HG02759 (cell line): ENCODE measurements at regions not wholly inside any gene's neighbourhood (a gene's known extent, or its start where the extent isn't known, plus 50 kb on each side); places are given as distances from the start of the nearest gene placed in this dataset.

Experiments used
- ATAC-seq: cut with Tn5 transposase; IDR thresholded peaks from one replicate; pipeline ENCODE4 v1.9.1; 2021; ENCODE audit warnings: mild to moderate bottlenecking, moderate library complexity; ENCODE audit not compliant: unreplicated experiment

DNA sequence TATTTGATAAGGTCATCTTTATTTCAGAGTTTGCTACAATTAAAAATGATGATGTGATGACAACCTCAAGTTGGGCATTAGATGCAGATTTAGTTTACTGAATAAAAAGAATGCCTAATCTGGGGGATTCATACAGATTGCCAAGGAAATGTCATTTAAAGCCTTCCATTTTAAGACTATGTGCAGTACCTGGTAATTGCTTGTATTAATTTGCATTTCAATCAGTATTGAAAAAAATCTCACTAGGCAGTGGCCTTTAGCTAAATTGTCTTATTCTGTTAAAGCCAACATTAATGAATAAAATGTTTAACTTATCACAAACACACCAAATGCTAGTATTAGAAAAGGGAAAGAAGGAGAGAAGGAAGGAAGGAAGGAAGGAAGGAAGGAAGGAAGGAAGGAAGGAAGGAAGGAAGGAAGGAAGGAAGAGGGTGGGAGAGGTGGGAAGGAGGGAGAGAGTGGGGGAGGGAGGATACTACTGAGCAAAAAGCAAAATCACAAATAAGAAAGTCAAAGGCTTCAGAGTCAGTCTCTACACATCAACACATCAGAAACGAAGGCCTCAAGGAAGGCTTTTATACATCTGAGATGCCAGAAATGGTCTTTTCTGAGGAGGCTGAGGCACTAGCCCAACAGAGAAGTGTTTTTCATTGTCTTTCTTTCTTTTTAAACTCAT is 271.1 kb upstream of the CLEC14A start:
- no peak for ATAC-seq

DNA sequence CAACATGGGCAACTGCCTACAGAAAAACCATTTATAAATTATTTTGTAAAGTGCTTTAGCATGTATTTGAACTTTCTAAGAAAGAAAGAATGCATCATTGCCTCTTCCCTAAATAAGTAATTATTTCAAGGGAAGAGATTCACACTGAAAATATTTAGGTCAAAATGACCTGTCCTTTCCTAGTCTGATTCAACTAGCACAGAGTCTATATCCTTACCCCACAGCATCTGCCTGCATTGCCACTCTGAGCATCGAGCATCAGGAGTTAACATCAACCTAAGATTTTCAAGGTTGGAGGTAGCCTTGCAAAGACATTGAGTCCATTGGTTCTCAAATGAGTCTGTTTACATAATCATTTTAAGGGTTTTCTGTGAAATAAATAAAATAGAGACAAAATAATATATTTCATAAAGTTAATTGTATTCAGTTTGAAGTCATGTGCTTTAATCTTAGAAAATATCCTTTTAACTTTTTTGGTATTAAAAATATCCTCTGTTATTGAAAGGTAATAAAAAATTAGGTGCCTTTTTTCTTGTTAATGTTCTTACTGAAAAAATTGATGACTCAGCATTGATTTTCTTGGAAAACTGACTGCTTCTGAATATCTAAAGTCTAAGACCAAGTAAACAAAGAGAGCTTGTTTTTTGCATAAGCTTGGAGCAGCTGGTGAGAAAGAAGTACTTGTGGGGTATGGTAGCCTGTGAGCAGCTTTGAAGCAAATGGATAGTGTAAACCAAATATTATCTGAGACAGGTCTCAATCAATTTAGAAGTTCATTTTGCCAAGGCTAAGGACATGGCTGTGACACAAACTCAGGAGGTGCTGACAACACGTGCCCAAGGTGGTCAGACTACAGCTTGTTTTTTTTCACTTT is 269.0 kb upstream of the CLEC14A start:
- ATAC-seq = no peak

DNA sequence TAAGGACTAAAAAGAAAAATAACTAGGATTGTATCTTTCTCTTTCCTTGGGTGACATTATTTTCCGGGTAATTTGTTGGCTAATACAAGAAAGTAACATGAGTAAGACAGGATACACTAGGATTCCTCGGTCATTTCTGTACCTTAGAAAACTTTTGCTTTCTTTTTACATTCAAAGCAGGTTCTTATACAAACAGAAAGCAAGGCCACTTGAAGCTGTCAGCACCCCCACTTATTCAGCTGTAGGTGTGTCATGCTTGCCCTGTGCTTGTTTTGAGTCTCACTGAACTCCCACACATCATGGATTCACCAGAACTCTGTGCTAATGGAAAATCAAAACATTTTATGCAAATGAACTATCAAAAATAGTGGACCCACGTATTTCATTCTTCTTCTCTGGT is 266.8 kb upstream of the CLEC14A start:
- no peak for ATAC-seq

DNA sequence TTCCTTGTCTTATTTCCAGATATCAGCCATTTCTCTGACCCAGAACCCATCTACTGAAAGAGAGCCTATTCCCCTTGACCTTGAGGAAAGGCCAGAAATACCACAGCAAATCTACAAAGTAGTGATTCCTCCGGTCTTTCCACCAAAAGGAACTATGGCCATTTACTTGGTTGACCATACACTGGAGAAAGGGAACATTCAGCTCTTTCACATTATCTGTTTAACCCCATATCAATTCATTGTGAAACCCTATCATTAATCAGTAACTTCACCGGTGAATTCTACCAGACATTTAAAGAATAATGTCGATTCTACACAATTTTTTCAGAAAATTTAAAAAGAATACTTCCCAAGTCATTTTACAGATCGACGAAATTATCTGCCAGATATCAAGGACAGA is 265.7 kb upstream of the CLEC14A start:
- no peak for ATAC-seq

DNA sequence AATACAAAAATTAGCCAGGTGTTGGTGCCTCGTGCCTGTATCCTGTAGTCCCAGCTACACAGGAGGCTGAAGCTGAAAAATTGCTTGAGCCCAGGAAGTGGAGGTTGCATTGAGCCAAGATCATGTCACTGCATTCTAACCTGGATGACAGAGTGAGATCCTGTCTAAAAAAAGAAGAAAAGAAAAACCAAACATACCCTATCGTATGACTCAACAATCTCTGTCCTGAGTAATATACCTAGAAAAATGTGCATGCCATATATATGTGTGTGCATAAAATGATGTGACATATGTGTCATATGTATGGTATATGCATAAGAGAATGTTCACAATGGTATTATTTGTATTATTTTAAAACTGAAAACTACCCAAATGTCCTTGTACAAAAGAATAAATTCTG is 261.5 kb upstream of the CLEC14A start:
- ATAC-seq = no peak

DNA sequence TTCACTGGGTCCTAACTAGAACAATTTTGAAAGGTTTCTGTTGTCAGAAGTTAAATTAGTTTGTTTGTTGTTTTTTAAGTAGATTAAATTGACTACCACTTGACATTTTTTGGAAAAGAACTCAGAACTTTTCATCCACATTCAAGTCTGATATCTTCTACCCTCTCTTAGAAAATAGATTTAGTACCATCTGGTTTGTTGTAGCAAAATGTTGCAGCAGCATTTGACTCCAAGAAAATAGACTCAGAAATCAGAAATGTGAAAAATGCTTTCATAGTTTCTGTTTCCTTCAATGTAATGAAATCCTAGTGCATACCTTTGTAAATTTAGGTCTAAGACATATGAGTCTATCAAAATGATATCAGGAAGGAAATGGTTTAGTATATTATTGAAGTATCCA is 256.3 kb upstream of the CLEC14A start:
- no peak for ATAC-seq

DNA sequence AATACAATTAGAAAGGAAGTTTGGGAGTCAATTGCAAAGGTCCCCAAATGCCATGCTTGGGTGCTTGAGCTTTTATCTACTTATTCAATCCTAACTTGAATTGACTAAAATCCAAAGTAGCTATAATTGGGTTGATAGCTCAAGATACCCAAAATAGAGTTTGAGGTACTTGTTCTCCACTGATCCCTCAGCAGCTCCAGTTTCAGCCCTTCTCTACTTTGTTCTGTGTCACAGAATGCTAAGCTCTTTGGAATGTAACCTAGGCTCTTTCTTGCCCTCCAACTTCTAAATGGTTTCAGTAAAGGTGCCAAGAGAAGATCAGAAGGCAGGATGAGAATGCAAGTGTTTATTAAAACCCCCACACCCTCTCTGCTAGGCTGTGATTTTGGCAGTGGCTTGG is 251.4 kb upstream of the CLEC14A start:
- ATAC-seq = no peak

DNA sequence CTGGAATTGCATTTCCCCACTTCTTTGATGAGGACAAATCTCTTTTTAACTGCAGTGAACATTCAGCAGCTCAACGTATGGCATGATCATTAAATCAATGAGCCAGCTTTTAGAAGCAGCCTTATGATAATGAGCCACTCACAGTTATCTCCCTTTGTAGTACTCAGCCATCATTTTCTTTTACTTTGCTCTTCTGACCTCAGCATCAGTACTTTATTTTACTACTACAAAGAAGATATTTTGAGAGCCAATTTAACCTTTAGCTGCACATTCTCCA is 250.0 kb upstream of the CLEC14A start:
- ATAC-seq = no peak

DNA sequence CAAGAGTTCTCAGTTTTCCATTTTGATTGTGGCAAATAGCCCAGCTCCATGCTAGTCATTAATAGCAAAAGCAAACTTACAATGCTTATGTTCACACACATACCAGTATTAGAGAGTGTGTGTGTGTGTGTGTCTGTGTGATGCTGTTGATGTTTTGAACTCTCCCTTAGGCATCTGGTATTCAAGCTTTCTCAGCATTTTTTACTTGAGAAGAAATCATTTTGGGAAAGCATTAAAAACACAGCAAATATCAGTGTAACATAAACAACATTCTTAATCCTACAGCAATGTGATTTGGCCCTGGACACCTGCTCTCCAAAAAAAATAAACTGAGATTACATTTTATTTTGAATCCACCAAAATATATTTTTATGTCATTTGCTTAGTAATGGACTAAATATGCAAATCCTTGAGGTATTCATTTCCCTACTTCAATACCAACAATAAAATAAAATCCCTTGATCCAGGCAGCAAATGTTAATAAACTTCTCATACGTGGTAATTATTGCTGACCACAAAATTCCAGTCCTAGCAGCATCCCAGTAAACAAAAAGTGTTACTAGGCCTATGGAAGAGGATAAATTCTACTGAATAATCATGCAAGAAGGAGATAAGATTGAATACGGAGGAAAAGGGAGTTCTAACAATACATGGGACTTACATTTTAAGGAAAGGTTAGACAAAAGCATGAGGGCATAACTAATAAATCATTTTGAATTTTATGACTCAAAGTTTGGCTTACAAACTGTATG is 249.5 kb upstream of the CLEC14A start:
- no peak for ATAC-seq

DNA sequence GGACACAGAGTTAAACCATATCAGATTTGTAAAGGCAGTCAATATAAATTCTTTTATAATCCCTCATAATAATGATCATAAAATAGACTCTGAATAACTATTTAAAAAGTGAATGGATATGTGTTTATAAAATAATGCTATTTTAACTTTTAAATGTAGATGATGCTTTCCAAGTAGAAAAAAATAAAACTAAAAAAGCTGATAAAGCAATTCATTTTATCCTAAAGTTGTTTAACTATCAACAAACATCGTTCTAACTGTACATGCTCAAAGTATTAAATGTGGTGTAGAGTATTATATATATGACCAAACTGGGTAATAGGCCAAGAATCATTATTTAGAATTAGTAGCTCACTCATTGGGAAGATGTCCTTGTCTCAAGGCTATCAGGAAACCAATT is 248.3 kb upstream of the CLEC14A start:
- ATAC-seq = no peak

DNA sequence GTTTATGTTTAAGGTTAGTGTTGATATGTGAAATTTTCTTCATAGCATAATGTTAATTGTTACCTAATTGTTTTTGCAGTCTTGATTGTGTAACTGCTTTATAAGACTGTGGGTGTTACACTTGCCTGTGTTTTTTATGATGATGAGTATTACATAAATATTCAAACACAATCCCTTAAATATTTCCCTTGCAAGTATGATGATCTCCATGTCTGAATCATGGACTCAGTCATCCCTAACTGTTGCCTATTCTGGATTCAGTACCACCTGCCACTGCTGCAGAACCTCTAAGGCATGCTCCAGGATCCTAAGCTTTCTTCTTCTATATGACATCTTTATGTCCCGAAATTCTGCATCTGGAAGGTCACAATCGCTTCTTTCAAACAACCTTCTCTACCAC is 246.3 kb upstream of the CLEC14A start:
- no peak for ATAC-seq

DNA sequence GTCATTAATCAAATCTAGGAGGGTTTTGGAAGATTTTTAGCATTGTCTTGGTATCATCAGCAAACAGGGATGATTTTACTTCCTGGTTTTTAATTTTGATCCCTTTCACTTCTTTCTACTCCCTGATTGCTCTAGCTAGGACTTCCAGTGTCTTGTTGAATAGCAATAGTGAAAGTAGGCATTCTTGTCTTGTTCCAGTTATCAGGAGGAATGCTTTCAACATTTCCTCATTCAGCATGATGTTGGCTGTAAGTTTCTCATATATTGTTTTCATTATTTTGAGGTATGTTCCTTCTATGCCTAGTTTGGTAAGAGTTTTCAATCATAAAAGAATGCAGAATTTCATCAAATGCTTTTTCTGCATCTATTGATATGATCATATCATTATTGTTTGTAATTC is 244.2 kb upstream of the CLEC14A start:
- ATAC-seq = no peak

DNA sequence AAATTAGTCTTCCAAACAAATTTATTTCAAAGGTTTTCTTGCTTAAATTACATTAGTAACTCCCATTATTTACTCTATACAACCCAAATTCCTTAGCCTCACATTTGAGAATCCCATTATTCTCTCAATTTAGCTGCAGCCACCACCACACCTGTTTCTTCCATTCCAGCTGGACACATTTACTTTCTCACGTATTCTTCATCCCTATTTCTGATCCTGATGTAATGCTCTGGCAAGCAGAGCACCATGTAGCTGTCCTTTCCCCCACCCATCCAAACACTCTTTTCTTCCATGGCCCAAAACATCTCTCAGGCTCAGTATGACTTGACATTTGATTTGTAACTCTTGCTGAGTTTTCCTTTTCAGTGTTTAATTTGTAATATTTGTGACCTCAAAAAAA is 240.2 kb upstream of the CLEC14A start:
- ATAC-seq = no peak

DNA sequence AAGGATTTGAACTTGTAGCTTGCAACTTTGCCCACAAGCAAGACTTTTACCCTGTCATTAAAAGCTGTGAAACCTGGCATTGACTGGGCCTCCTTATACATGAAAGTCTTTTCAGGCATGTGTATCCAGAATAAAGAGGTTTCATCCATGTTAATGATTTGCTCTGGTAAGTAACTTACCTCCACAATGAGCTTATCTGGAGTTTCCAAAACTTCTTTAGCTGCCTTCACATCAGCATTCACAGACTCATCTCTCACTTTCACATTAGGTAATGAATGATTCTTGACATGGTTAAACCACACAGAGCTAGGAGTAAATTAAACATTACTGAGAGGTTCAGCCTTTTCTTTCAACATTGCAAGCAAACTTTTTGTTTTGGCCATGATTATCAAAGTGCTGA is 234.4 kb upstream of the CLEC14A start:
- peak; percentile 92 for ATAC-seq

DNA sequence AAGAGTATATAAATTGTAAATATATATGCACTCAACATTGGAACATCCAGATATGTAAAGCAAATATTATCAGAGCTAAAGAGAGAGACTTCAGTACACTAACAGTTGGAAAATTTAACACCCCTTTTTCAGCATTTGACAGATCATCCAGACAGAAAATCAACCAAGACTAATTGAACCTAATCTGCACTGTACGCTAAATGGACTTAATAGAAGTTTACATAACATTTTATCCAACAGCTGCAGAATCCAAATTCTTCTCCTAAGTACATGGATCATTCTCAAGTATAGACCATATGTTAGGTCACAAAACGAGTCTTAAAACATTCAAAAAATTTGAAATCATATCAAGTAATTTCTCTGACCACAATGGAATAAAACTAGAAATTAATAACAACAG is 229.1 kb upstream of the CLEC14A start:
- no peak for ATAC-seq

DNA sequence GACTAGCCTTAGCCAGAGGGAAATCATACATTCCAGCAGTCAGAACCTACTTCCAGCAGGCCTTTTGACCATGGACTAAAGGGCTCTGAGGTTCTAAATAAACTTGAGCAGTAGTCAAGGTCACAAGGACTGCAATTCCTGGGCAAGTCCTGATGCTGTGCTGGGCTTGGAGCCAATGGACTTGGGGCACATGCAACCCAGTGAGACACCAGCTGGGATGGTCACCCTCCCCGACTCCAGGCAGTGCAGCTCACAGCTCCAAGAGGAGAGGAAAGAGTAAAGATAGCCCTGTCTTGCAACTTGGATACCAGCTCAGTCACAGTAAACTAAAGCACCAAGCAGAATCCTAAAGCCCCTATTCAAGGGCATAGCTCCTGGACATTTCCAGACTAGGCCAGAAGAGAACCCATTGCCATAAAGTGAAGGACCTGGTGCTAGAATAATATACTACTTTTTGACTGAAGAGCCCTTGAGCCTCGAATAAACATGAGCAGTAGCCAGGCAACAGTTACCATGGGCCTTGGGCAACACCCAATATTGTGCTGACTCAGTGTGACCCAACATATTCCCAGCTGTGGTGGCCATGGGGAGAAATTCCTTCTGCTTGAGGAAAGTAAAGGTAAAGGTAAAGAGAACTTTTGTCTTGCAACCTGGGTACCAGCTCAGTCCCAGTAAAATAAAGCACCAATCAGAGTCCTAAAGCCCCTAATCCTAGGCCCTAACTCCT is 226.2 kb upstream of the CLEC14A start:
- no peak for ATAC-seq

DNA sequence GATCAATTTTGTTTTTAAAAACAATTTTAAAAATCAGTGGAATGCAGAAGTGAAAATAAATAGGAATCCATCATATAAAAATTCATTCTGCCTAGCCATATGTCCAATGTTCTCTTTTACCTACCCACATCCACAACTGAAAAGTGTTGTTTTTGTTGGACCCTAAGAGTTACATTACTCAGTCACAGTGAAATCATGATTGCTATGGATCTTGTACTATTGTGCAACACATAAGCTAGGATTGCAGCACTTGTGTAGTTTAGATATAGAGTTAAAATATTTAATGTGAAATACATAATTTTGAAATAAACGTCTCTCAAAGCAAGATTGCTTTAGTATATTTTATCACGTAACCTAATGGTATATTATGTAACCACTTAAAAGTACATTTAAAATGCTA is 213.3 kb upstream of the CLEC14A start:
- ATAC-seq = no peak

DNA sequence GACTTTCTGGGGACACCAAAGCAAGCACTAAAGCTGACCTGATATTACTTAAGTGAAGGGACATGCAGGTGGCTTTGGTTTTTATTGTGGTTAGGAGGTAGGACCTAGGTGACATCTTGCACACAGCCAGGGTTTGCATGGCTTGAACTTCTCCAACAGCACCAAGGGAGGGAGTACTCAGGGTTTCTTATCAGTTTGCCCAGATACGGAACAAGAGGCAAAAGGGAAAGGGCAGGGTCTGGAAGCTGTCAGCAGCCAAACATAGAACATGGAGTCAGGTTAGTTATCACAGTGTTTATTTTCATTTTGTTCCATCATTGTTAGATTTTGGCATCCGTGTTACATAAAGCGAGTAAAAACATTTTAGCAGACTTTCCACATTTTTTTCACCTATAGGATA is 186.3 kb upstream of the CLEC14A start:
- ATAC-seq = no peak

DNA sequence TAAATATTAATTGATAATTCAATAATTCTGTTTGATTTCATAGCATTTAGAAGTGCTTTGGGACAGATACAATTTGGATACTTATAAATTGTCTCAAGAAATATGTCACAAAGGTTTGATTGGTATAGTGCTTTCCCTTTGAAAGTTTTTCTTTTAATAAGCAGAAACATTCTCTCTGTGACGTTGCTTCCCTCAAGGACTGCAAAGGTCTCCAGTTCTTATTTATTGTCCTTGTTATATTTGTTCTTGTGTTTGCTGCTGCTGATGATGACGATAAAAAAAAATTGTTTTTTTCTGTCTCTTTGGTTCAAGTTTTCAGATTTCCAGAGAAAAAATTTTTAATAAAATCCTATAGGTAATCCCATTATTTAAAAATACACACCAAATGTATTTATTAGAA is 176.3 kb upstream of the CLEC14A start:
- ATAC-seq = no peak

DNA sequence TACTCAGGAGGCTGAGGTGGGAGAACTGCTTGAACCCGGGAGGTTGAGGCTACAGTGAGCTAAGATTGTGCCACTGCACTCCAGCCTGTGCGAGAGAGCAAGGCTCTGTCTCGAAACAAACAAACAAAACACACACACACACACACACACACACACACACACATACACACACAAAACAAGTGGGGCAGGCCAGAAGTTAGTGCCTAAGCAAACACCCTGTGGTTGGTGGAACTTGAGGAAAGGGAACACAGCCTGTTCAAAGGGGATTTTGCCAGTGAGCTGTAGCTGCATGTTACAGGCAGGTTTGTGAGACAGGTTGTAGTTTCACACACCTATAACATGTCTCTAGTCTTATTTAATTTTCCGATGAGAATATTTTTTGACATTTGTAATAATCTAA is 175.3 kb upstream of the CLEC14A start:
- ATAC-seq = no peak

DNA sequence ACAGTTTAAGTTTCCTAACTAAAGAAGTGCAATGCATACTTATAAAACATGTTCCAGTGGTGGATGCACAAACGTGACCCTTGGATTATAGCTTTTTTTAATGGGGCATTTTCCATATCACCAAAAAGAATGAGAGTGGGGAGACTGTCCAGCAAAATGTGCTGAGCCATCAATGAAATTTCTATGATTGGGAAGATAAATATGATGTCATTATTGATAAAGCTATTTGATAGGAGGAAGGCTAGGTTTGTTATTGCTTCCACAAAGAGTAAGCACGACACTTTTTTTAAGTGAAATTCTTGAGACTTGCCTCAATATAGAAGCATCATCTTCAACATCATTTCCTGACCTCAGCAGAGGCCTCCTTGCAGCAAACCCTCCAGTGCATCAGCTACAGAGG is 174.6 kb upstream of the CLEC14A start:
- ATAC-seq = no peak
